NCI-H1930 (cell line): ENCODE measurements at regions not wholly inside any gene's neighbourhood (a gene's known extent, or its start where the extent isn't known, plus 50 kb on each side); places are given as distances from the start of the nearest gene placed in this dataset.
"Not testable (repeated sequence)": the region's sequence is repeated elsewhere in the genome, so short reads cannot be mapped to it uniquely, and the experiment has no call there.

Source experiments
- DNase-seq, 2 experiments: peaks; one replicate each; lab custom pipeline; 2025; lab: John Stamatoyannopoulos, UW

GRCh38 chr2:60247471-60247870 lies 306.0 kb downstream of the BCL11A start:
- no peak for DNase-seq

DNA sequence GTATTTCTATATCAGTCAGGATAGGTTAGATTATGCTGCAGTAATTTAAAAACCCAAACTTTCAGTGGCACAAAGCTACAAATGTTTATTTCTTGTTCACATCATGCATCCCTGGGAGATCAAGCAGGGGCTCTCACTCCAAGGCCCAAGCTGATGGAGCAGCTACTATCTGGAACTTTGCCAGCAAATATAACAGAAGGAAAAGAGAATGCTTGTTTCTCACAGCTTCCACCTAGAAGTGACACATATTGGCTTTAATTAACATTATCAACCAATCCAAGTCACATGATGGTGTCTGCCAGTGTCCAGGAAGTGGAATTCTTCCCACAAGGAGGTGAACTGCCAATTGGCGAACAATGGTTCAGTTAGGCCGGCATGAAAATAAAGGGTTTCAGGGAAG lies 306.9 kb downstream of the BCL11A start:
- no peak for DNase-seq

DNA sequence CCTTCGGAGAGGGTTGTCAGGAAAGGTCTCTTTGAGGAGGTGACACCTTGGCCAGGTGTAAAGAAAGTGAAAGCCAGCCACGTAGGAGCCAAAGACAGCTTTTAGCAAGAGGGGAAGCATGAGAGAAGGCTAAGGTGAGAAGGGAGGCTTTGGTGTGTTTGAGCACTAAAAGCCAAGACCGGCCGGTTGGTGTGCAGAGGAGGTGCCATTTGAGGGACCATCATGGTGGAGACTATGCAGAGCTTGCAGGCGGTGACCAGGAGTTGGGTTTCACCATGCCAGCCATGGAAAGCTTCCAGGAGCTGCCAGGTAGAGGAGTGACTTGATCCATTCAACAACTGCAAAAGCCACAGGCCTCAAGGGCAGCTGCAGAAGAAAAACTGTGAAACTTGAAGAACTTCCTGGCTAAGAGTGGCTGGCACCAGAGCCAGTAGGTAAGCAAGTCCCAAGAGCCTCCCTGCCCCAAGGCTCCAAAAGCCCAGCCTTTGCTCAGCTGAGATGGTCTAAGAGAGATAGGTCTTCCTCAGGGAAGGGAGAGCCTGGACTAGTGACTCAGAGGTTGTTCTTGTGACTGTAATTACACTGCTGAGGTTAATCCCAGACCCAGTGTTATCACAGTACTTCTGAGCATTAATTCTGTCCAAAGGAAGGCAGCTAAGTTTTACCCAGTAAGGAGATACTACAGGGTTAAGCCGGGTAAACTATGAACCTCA lies 319.0 kb downstream of the BCL11A start:
- no peak for DNase-seq

DNA sequence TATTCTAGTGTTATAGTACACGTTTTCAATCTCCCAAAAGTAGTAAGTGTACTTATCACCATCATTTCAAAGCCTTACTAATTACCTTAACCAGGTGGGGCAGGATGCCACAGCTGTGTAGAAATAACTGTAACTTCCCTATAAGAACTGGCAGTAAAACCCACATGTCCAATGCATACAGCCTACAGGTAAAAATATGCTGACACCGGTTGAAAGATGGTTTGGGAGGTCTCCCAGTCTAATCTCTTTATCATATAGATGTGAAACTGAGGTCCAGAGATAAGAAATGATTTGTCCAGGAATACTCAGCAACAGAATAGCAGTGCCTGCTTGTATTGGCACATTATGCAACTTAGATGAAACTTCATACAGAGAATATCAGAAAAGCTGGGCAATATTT lies 322.9 kb downstream of the BCL11A start:
- DNase-seq = no peak

- DNase-seq = no peak
Observed at GRCh38 chr2:60230037-60230436, 323.4 kb downstream of the BCL11A start.

DNA sequence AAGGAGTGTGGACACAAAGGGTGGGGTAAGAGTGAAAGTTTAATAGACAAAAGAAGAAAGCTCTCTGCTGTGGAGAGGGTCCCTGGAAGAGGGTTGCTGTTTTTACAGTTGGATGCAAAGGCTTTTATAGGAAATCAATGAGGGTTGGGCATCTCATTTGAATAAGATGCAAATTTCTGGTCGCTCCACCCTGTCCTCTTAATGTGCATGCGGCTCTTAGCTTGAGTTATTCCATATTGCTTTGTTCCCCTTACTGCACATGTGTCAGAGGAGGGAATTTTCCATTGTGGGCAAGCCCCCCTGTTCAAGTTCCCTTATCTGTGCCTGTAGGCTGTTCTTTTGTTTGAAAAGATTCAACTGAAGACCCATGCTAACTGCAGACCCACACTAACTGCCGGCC lies 326.5 kb downstream of the BCL11A start:
- DNase-seq = no peak

DNA sequence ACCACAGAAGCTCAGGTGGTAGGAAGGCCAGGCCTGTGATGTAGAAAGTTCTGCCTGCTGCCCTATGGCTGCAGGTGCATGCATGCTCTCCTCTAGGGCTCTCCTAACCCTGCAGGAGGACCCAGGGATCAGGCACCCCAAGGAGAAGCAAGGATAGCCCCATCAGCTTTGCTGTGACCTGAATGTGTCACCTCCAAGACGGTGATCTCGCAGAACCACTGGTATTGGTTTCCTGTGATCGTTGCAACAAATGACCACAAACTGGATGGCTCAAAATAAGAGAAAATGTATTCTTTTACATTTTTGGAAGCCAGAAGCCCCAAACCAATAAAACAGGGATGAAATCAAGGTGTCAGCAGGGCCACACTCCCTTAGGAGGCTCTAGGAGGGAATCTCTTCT lies 327.3 kb downstream of the BCL11A start:
- no peak for DNase-seq

GRCh38 chr2:60223859-60224258 lies 329.6 kb downstream of the BCL11A start:
- DNase-seq = no peak

- no peak for DNase-seq
Observed at GRCh38 chr2:60221098-60221497, 332.4 kb downstream of the BCL11A start.

DNA sequence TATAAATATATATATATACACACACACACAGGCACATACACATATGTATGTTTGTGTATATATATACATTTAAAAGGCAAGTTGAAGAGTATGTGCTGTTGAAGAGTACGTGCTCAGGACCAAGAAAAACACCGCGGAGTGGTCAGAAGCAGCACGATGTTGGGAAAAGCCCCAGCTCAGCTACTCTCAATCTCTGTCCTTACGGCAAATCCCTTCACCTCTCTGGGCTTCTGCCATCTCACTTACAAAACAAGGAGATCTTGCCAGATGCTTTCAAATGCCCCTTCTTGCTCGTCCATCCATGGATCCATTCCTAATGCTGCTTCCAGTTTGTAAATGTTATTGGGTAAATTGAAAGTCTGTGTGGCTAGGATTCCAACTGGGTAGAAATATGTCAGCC lies 333.9 kb downstream of the BCL11A start:
- no peak for DNase-seq

DNA sequence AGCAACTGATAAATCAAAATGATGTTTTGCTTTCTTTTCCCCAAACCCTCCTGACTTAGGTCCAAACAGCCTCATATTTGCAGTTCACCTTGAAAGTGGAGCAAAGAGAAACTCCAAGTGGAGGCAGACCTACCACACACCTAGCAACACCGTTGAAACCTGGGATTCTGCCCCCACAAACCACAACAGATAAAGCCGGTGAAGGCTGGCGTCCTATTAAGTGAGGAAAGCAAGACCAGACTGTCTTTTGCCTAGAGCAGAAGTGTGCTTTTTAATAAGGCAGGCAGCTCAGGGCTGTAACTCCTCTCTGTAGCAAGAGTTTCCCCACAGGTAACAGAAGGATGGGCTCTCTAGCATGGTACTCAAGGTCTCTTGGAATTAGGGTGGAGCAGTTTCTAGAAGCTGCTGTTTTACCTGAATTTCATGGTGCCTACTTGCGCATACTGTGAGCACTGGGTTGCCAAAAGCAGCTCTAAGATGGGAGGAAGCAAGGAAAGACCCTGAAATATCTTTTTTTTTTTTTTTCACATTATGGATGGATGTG lies 336.9 kb downstream of the BCL11A start:
- DNase-seq = no peak

GRCh38 chr2:60215386-60215901 lies 338.0 kb downstream of the BCL11A start:
- DNase-seq = no peak

GRCh38 chr2:60214626-60214875 lies 338.9 kb downstream of the BCL11A start:
- no peak for DNase-seq

- no peak for DNase-seq
Observed at GRCh38 chr2:60213865-60214625, 339.4 kb downstream of the BCL11A start.

GRCh38 chr2:60212181-60212945 lies 341.1 kb downstream of the BCL11A start:
- no peak for DNase-seq

DNA sequence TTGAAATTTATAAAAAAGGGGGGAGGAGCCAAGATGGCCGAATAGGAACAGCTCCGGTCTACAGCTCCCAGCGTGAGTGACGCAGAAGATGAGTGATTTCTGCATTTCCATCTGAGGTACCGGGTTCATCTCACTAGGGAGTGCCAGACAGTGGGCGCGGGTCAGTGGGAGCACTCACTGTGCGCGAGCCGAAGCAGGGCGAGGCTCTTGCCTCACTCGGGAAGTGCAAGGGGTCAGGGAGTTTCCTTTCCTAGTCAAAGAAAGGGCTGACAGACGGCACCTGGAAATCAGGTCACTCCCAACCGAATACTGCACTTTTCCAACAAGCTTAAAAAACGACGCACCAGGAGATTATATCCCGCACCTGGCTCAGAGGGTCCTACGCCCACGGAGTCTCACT lies 364.4 kb downstream of the BCL11A start:
- DNase-seq = not testable (repeated sequence)

DNA sequence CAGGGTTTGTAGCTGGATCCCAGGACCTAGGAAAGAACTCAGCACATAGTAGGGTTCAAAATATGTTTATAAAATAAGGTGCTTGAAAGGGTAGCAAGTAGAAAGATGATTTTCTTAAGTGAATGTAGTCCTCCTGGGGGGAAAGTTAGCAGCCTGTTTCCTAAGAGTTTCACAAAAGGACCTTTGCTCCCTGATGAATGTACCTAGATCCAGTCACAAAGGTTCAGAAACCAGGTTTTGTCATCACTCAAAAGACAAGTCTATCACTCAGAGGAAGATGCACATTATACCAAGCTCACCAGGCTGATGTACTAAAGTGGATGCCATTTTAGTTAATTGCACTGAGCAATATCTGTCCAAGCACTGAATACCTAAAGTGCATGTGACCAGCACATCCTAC lies 378.2 kb downstream of the BCL11A start:
- DNase-seq = no peak

GRCh38 chr2:60174146-60174545 lies 379.3 kb downstream of the BCL11A start:
- DNase-seq = no peak

GRCh38 chr2:60172801-60173200 lies 380.7 kb downstream of the BCL11A start:
- no peak for DNase-seq

DNA sequence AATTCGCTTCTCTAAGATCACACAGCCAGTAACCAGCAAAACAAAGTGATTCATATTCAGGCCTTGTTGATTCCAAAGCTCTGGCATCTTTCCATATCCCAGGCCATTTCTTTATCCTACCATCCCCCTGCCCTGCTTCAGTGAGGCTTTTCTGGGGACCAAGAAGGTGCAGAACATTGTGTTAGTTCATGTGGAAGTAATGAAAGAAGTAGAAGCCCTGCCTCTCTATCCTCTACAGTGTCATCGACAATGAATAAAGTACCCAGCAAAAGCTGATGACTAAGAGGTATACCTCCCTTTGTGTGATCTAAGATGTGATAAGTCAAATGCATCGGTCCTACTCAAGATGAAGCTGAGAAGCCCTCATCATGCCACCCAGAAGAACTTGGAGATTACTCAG lies 383.2 kb downstream of the BCL11A start:
- no peak for DNase-seq

- DNase-seq = no peak
Observed at GRCh38 chr2:60168247-60168646, 385.2 kb downstream of the BCL11A start.

DNA sequence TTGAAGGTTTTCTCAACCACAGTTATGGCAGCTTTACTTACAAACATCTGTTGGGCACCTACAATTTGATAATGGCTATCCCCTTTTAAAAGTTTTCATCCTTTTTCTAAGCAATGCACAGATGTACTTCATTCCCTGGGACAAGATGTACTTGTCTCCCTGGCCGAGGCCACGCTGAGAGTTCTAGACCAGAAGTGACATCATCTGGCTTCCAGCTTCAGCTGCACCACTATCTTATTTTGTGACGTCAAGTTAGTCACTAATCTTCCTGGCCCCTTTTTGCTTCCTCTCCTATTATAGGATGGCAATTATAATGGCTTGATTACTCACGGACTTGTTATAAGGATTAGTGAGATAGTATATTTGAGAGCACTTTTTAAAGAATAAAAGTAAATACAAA lies 386.4 kb downstream of the BCL11A start:
- DNase-seq = no peak

- no peak for DNase-seq
Observed at GRCh38 chr2:60163691-60164090, 389.8 kb downstream of the BCL11A start.
